MM.1S (cell line): ENCODE measurements at regions not wholly inside any gene's neighbourhood (a gene's known extent, or its start where the extent isn't known, plus 50 kb on each side); places are given as distances from the start of the nearest gene placed in this dataset.

Experiments used
- DNase-seq: peaks from one replicate; pipeline ENCODE4 v3.0.0-alpha.2; 2015
- H2AFZ ChIP-seq: fragments of 300-600 bp; sonication (generic); 2 replicates; pipeline ENCODE4 v1.6.0; 2016; ENCODE audit warnings: antibody characterized with exemption, low read length
- H3F3A ChIP-seq: fragments of 300-600 bp; sonication (generic); 2 replicates; pipeline ENCODE4 v1.6.1; 2016; ENCODE audit warnings: mild to moderate bottlenecking, antibody characterized with exemption, low read length, moderate library complexity, mixed read lengths; ENCODE audit not compliant: insufficient read depth
- H3K27ac ChIP-seq: fragments of 300-600 bp; sonication (generic); 2 replicates; pipeline ENCODE4 v1.5.1; 2016; ENCODE audit warnings: mild to moderate bottlenecking, low read length
- H3K27me3 ChIP-seq: fragments of 300-600 bp; sonication (generic); replicated peaks from 2 replicates; pipeline ENCODE4 v1.6.0; 2016; ENCODE audit warnings: low read length; ENCODE audit not compliant: insufficient read depth
- H3K36me3 ChIP-seq: fragments of 300-600 bp; sonication (generic); replicated peaks from 2 replicates; pipeline ENCODE4 v1.6.1; 2016; ENCODE audit warnings: mild to moderate bottlenecking, low read length, mixed read lengths; ENCODE audit not compliant: insufficient read depth
- H3K4me1 ChIP-seq: fragments of 300-600 bp; sonication (generic); 2 replicates; pipeline ENCODE4 v1.6.1; 2016; ENCODE audit warnings: low read length, mixed read lengths
- H3K4me2 ChIP-seq: fragments of 300-600 bp; sonication (generic); 2 replicates; pipeline ENCODE4 v1.6.0; 2016; ENCODE audit warnings: low read depth, low read length
- H3K4me3 ChIP-seq: fragments of 300-600 bp; sonication (generic); 2 replicates; pipeline ENCODE4 v1.5.1; 2016; ENCODE audit warnings: low read length, mixed read lengths
- H3K79me2 ChIP-seq: fragments of 300-600 bp; sonication (generic); 2 replicates; pipeline ENCODE4 v1.6.1; 2016; ENCODE audit warnings: mixed run types, low read length, mixed read lengths
- H3K9ac ChIP-seq: fragments of 300-600 bp; sonication (generic); 2 replicates; pipeline ENCODE4 v1.6.1; 2016; ENCODE audit warnings: low read length, mixed read lengths
- H3K9me2 ChIP-seq: fragments of 300-600 bp; sonication (generic); replicated peaks from 2 replicates; pipeline ENCODE4 v1.6.1; 2016; ENCODE audit warnings: mild to moderate bottlenecking, low read length, mixed read lengths; ENCODE audit not compliant: insufficient read depth
- H3K9me3 ChIP-seq: fragments of 300-600 bp; sonication (generic); replicated peaks from 2 replicates; pipeline ENCODE4 v1.6.1; 2016; ENCODE audit warnings: mild to moderate bottlenecking, low read length, mixed read lengths; ENCODE audit not compliant: insufficient read depth
- H4K20me1 ChIP-seq: fragments of 300-600 bp; sonication (generic); 2 replicates; pipeline ENCODE4 v1.6.1; 2016; ENCODE audit warnings: mild to moderate bottlenecking, low read length, moderate library complexity, mixed read lengths; ENCODE audit not compliant: insufficient read depth
- EZH2 ChIP-seq: fragments of 300-600 bp; sonication (generic); optimal IDR thresholded peaks from 2 replicates; pipeline ENCODE3; 2017; ENCODE audit warnings: low read depth, mild to moderate bottlenecking, antibody characterized with exemption, low read length, mixed read lengths
- EZH2phosphoT487 ChIP-seq: fragments of 300-600 bp; sonication (generic); IDR thresholded peaks from 2 replicates; pipeline ENCODE4 v1.6.1; 2018; ENCODE audit warnings: antibody characterized with exemption, low read length
- TF ChIP-seq, protein P1 (sequence below): fragments of 300-600 bp; sonication (generic); IDR thresholded peaks from 2 replicates; pipeline ENCODE4 v1.5.1; 2016; ENCODE audit warnings: antibody characterized with exemption, low read length, mixed read lengths

DNA sequence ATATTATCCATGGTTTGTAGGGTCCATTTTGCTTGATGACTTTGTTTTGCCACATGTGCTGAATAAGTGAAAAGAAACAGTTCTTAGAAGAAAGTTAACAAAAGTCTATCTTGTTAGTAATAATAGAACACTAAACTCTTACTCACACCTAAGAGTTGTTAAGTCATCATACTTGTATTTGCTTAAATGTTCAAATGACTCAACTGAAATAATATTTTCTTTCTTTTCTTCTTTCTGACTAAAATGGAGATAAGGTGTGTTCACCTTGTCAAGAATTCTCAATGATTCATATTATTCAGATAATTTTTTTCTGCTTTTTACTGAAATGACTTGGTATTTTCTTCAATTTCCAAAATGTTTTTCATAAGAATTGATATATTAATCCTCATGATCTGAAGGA lies 327.2 kb downstream of the HTR1B start:
- Histone ChIP-seq H4K20me1 (no peaks in the 10 kb centered on the region), H3K36me3 (no peaks in the 10 kb centered on the region), H3K9ac (no peak overlapping the region), H3K27me3 (no peaks in the 10 kb centered on the region), H3K9me3 (no peaks in the 10 kb centered on the region), H3K4me3 (no peak overlapping the region), H3F3A (no peaks in the 10 kb centered on the region), H3K4me2 (no peak overlapping the region), H3K79me2 (no peaks in the 10 kb centered on the region), H2AFZ (no peak overlapping the region), H3K4me1 (no peaks in the 10 kb centered on the region), H3K27ac (no peak overlapping the region), H3K9me2 (no peaks in the 10 kb centered on the region)
- TF ChIP-seq EZH2phosphoT487, result no peak
- TF ChIP-seq, protein P1, sequence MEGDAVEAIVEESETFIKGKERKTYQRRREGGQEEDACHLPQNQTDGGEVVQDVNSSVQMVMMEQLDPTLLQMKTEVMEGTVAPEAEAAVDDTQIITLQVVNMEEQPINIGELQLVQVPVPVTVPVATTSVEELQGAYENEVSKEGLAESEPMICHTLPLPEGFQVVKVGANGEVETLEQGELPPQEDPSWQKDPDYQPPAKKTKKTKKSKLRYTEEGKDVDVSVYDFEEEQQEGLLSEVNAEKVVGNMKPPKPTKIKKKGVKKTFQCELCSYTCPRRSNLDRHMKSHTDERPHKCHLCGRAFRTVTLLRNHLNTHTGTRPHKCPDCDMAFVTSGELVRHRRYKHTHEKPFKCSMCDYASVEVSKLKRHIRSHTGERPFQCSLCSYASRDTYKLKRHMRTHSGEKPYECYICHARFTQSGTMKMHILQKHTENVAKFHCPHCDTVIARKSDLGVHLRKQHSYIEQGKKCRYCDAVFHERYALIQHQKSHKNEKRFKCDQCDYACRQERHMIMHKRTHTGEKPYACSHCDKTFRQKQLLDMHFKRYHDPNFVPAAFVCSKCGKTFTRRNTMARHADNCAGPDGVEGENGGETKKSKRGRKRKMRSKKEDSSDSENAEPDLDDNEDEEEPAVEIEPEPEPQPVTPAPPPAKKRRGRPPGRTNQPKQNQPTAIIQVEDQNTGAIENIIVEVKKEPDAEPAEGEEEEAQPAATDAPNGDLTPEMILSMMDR, result no peak
- no peak for TF ChIP-seq EZH2
- no peak for DNase-seq

DNA sequence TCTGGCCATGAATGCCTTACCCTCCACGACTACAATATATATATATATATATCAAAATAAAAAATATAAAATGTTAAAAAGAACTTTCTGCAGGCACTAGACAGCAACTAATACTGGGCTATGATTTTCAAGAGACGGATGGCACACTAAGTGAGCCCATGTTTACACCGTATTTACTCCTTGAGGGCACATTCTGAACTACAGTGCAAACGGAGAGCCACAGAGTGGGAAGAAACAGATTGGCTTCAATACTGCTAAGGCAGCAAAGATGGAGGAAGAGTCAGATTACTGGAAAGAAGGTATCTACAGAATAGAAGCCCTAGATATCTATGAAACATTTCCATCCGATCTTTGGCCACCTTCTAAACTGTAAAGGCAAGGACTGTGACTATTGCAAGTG lies 330.3 kb downstream of the HTR1B start:
- Histone ChIP-seq H3K4me2 (no peak overlapping the region), H3K9ac (no peak overlapping the region), H3K4me3 (no peak overlapping the region), H2AFZ (no peak overlapping the region), H3K27me3 (no peaks in the 10 kb centered on the region), H4K20me1 (no peaks in the 10 kb centered on the region), H3K79me2 (no peaks in the 10 kb centered on the region), H3K9me2 (no peaks in the 10 kb centered on the region), H3K27ac (no peak overlapping the region), H3K9me3 (no peaks in the 10 kb centered on the region), H3K36me3 (no peaks in the 10 kb centered on the region), H3K4me1 (no peaks in the 10 kb centered on the region), H3F3A (no peaks in the 10 kb centered on the region)
- no peak for DNase-seq
- TF ChIP-seq EZH2phosphoT487, result no peak
- TF ChIP-seq, protein P1, result no peak
- TF ChIP-seq EZH2, result no peak

DNA sequence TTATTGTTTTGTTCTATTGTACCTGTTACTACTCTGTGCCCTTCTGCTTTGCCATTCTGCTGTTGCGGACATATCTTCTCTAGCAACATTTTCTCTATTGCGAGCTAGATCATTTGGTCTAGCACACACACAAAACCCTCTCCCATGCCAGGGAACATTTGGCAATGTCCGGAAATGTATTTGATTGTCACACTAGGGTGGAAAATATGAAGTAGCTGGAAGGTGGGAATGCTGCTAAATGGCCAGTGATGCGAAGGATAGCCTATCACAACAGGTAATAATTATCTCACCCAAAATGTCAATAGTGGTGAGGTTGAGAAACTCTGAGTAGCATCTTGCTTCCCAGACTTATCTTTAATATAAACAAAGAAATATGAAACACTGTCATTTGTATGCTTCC lies 331.9 kb downstream of the HTR1B start:
- DNase-seq, result no peak
- H3K36me3 ChIP-seq, result no peaks in the 10 kb centered on the region
- no peak overlapping the region for H3K4me2 ChIP-seq
- TF ChIP-seq EZH2 (no peak), EZH2phosphoT487 (no peak)
- TF ChIP-seq, protein P1, result no peak
- H3K9me2 ChIP-seq, result no peaks in the 10 kb centered on the region
- no peak overlapping the region for H3K9ac ChIP-seq
- H3K27me3 ChIP-seq, result no peaks in the 10 kb centered on the region
- no peaks in the 10 kb centered on the region for H3K79me2 ChIP-seq
- no peaks in the 10 kb centered on the region for H3K4me1 ChIP-seq
- no peak overlapping the region for H3K4me3 ChIP-seq
- no peaks in the 10 kb centered on the region for H4K20me1 ChIP-seq
- no peak overlapping the region for H2AFZ ChIP-seq
- no peak overlapping the region for H3K27ac ChIP-seq
- H3F3A ChIP-seq, result no peaks in the 10 kb centered on the region
- H3K9me3 ChIP-seq, result no peaks in the 10 kb centered on the region

DNA sequence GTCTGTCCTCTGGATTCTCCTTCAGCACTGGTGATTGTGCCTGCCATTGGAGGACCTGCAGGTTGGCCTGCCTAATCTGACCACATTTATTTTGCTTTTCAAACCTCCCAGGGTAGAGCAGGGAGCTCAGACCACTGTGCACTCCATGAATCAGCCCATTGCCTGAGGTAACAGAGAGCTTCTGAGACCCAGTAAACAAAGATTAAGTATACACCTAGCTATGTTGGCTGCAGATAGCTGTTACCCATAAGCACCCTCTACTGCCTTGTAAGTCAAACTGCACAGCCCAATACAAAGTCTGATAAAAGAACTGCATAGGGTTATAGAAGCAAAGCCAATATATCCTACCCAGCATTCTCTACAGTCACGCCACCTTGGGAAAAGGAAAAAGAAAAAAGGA lies 338.7 kb downstream of the HTR1B start:
- Histone ChIP-seq H3K79me2 (no peaks in the 10 kb centered on the region), H3K9me2 (no peaks in the 10 kb centered on the region), H3K4me2 (no peak overlapping the region), H3K9me3 (no peaks in the 10 kb centered on the region), H4K20me1 (no peaks in the 10 kb centered on the region), H3K27ac (no peak overlapping the region), H3K36me3 (no peaks in the 10 kb centered on the region), H3K27me3 (no peaks in the 10 kb centered on the region), H3K4me1 (no peaks in the 10 kb centered on the region), H3K4me3 (no peak overlapping the region), H3K9ac (no peak overlapping the region), H2AFZ (no peak overlapping the region), H3F3A (no peaks in the 10 kb centered on the region)
- DNase-seq, result no peak
- TF ChIP-seq EZH2 (no peak), EZH2phosphoT487 (no peak)
- TF ChIP-seq, protein P1, result no peak
